Activated naive CD8-positive, alpha-beta T cell treated with anti-CD3 and anti-CD28 coated beads, Interleukin-2, amount 10 ng/mL, durations not matched to agents 7 days and 5 days (primary cell): ENCODE measurements at regions not wholly inside any gene's neighbourhood (a gene's known extent, or its start where the extent isn't known, plus 50 kb on each side); places are given as distances from the start of the nearest gene placed in this dataset.
"Not testable (repeated sequence)": the region's sequence is repeated elsewhere in the genome, so short reads cannot be mapped to it uniquely, and the experiment has no call there.

Experiments
- ATAC-seq: fragments of 150-1000 bp; cut with Tn5 transposase; one replicate; pipeline ENCODE4 v1.10.0; 2021; ENCODE audit warnings: low read depth, moderate library complexity
- POLR2A ChIA-PET: fragments of 350-600 bp; sonication (Branson Sonifier 250); formaldehyde crosslinking; loops from one replicate; lab custom pipeline; 2021; ENCODE audit warnings: antibody characterized with exemption; lab: Charles Lee
- DNase-seq: peaks from one replicate; pipeline ENCODE4 v3.0.0; 2021
- H3K27ac Mint-ChIP-seq: one replicate; pipeline ENCODE4 v1.8.0; 2022; ENCODE audit warnings: mild to moderate bottlenecking, mixed read lengths
- H3K27me3 Mint-ChIP-seq: one replicate; pipeline ENCODE4 v1.8.0; 2022; ENCODE audit warnings: mild to moderate bottlenecking, moderate library complexity, mixed read lengths
- H3K36me3 Mint-ChIP-seq: one replicate; pipeline ENCODE4 v1.8.0; 2021; ENCODE audit warnings: mild to moderate bottlenecking, mixed read lengths
- H3K4me1 Mint-ChIP-seq: one replicate; pipeline ENCODE4 v1.8.0; 2021; ENCODE audit warnings: mixed read lengths
- H3K4me3 Mint-ChIP-seq: one replicate; pipeline ENCODE4 v1.8.0; 2022; ENCODE audit warnings: mild to moderate bottlenecking, moderate library complexity, mixed read lengths
- H3K9me3 Mint-ChIP-seq: one replicate; pipeline ENCODE4 v1.8.0; 2021; ENCODE audit warnings: mixed read lengths

DNA sequence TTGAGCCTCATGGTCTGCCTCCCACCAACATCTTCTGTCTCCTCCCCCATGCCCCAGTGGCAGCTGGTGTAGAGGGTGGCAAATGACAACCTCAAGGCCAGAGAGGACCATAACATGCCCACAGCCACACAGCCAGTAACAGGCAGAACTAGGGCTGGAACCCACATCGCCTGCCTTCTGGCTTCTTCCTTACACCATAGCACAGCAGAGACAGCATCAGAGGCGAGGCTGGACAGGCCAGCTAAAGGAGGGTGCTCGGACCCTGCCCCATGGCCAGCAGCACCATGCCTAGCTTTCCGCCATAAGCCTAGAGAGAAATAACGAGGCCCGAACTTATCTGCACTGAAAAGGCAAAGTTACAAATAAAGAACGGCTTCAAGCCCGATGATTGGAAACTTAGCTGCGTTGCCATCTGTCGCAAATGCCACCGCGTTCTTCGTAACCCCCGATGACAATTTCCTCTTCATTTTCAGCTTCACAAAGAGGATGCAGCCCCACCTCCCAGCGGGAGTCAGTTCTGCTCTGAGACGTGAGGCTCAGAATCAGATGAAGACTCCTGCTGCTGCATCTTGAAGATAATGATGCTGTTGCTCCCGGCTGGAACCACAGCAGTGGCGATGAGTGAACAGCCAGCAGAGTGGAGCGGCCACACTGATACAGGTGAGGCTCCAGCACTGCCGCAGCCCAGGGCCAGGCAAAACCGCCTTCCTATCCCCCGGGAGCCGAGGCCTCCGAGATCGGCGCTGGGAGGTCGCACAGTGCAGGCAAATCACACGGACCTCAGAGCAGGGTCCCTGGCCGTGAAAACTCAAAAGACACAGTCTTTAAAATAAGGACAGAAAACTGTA is 73.8 kb upstream of the RTL6 start:
- Mint-ChIP-seq H3K4me1 (peaks cover 8% of the 10 kb centered on the region), H3K27me3 (peaks cover 14% of the 10 kb centered on the region), H3K4me3 (no peak overlapping the region), H3K36me3 (no peaks in the 10 kb centered on the region), H3K9me3 (no peaks in the 10 kb centered on the region), H3K27ac (no peak overlapping the region)
- DNase-seq (peak; percentile 19), ATAC-seq (no peak)
- POLR2A ChIA-PET, result no interaction called here

DNA sequence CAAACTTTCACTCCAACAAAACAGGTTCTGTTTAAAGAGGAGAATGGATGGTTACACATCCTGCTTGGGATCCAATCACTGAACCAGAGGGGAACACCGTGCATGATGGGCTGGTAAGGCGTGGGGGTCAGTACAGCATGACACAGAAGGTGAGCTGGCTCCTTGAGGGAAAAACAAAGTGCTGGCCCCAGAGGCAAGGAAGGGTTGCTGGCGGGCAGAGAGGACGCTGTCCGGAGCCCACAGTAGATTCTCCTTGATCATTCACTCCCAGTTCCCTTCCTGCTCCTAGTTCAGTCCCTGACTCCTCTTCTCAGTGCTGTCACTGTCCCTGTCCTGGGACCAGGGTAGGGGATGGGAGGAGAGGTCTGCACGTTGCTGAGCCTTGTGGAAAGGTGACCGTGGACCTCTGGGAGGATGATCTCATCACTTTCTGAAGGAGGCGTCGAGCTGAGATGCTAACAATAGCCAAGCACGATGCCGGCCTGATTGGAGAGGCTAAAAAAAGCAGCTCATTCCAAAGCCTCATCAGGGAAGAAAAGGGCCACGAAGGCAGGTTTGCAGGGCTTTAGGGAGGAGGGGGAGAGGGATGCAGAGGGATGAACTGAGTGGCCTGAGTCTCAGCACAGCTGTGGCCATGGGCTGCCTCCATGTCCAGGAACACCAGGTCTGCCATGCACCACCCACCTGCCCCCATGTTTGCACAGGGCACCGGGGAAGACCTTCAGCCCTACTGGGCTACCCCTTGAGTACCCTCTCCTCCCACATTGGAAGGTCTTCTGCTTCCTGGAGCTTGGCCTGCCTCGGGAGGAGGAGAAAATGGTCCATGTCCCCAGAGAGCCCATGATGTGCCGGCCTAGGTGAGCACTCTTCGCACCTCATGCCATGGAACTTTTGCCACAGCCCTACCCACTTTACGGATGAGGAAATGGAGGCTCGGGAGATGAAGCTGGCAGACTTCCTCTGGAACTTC is 72.7 kb upstream of the RTL6 start:
- DNase-seq, result peak; percentile 13
- no peak for ATAC-seq
- Mint-ChIP-seq H3K27me3 (peaks cover 11% of the 10 kb centered on the region), H3K4me3 (no peak overlapping the region), H3K4me1 (peaks cover 6% of the 10 kb centered on the region), H3K9me3 (no peaks in the 10 kb centered on the region), H3K27ac (no peak overlapping the region), H3K36me3 (no peaks in the 10 kb centered on the region)
- POLR2A ChIA-PET, result interaction anchor here (0.6 kb wide), 1 partner anchor 602 kb away, joined by 5 read pairs; no protein-coding TSS in a partner anchor

DNA sequence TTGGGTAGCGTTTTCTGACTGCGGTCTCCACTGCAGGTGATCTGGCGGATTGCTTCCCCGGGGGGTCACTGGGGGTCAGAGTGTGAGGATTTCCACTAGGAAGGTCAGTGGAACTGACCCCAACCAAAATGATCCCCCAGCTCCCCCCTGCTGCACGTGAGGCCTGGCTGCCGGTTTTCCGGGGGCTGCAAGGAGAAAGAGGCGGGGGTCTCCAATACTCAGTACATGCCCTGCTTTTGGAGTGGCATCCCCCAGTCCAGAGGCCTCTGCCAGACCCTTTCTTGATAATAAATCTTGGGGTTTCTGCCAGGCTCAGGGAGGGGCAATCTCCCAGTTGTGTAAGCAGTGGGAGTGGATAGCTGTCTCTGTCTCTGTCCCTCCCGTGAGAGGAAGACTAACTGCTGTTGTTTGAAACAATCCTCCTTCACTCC is 71.5 kb upstream of the RTL6 start:
- Mint-ChIP-seq H3K4me3 (no peak overlapping the region), H3K36me3 (no peaks in the 10 kb centered on the region), H3K9me3 (peaks cover 2% of the 10 kb centered on the region), H3K27me3 (peaks cover 7% of the 10 kb centered on the region), H3K4me1 (peaks cover 1% of the 10 kb centered on the region), H3K27ac (no peak overlapping the region)
- DNase-seq, result peak; percentile 4
- POLR2A ChIA-PET, result no interaction called here
- no peak for ATAC-seq

DNA sequence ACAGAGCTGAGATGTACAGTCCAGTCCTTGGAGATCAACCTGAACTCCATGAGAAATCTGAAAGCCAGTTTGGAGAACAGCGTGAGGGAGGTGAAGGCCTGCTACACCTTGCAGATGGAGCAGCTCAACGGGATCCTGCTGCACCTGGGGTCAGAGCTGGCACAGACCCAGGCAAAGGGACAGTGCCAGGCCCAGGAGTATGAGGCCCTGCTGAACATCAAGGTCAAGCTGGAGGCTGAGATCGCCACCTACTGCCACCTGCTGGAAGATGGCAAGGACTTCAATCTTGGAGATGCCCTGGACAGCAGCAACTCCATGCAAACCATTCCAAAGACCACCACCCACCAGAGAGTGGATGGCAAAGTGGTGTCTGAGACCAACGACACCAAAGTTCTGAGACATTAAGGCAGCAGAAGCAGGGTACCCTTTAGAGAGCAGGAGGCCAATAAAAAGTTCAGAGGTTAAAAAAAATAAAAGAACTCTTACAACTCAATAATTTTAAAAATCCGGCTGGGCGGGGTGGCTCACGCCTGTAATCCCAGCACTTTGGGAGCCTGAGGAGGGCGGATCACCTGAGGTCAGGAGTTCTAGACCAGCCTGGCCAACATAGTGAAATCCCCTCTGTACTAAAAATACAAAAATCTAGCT is 69.9 kb upstream of the RTL6 start:
- ATAC-seq, result no peak
- peaks cover 1% of the 10 kb centered on the region for H3K4me1 Mint-ChIP-seq
- peaks cover 6% of the 10 kb centered on the region for H3K9me3 Mint-ChIP-seq
- peak; percentile 51 for DNase-seq
- no peak overlapping the region for H3K27ac Mint-ChIP-seq
- no peak overlapping the region for H3K4me3 Mint-ChIP-seq
- H3K36me3 Mint-ChIP-seq, result peaks cover 3% of the 10 kb centered on the region
- POLR2A ChIA-PET, result no interaction called here
- peaks cover 7% of the 10 kb centered on the region for H3K27me3 Mint-ChIP-seq

DNA sequence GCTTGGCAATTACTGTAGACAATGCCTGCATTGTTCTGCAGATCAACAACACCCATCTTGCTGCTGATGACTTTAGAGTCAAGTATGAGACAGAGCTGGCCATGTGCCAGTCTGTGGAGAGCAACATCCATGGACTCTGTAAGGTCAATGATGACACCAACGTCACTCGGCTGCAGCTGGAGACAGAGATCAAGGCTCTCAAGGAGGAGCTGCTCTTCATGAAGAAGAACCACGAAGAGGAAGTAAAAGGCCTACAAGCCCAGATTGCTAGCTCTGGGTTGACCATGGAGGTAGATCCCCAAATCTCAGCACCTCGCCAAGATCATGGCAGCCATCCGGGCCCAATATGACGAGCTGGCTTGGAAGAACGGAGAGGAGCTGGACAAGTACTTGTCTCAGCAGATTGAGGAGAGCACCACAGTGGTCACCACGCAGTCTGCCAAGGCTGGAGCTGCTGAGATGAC is 69.4 kb upstream of the RTL6 start:
- ATAC-seq, DNase-seq, H3K9me3 Mint-ChIP-seq, H3K36me3 Mint-ChIP-seq, H3K4me3 Mint-ChIP-seq, H3K27ac Mint-ChIP-seq, H3K4me1 Mint-ChIP-seq, H3K27me3 Mint-ChIP-seq, POLR2A ChIA-PET: not testable (repeated sequence)

DNA sequence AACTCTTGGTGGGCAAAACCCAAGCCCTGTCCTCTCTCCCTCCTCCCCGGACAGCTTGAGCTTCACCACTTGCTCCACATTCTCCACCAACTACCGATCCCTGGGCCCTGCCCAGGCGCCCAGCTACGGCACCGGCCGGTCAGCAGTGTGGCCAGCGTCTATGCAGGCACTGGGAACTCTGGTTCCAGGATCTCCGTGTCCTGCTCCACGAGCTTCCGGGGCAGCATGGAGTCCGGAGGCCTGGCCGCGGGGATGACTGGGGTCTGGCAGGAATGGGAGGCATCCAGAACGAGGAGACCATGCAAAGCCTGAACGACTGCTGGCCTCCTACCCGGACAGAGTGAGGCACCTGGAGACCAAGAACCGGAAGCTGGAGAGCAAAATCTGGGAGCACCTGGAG is 68.9 kb upstream of the RTL6 start:
- POLR2A ChIA-PET, result no interaction called here
- Mint-ChIP-seq H3K4me3 (no peak overlapping the region), H3K4me1 (peaks cover 1% of the 10 kb centered on the region), H3K36me3 (peaks cover 3% of the 10 kb centered on the region), H3K27ac (no peak overlapping the region), H3K27me3 (peaks cover 7% of the 10 kb centered on the region), H3K9me3 (peaks cover 6% of the 10 kb centered on the region)
- ATAC-seq (no peak), DNase-seq (peak; percentile 13)

DNA sequence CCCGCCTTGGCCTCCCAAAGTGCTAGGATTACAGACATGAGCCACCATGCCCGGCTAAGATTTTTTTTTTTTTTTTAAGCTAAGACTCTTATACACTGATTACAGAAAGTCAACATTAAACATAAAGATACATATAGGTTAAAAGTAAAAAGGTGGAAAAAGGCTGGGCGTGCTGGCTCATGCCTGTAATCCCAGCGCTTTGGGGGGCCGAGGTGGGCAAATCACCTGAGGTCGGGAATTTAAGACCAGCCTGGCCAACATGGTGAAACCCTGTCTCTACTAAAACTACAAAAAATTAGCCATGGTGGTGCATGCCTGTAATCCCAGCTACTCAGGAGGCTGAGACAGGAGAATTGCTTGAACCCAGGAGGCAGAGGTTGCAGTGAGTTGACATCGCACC is 64.6 kb upstream of the RTL6 start:
- H3K4me3 Mint-ChIP-seq, H3K4me1 Mint-ChIP-seq, H3K27me3 Mint-ChIP-seq, DNase-seq, H3K9me3 Mint-ChIP-seq, H3K27ac Mint-ChIP-seq, ATAC-seq, POLR2A ChIA-PET, H3K36me3 Mint-ChIP-seq: not testable (repeated sequence)

DNA sequence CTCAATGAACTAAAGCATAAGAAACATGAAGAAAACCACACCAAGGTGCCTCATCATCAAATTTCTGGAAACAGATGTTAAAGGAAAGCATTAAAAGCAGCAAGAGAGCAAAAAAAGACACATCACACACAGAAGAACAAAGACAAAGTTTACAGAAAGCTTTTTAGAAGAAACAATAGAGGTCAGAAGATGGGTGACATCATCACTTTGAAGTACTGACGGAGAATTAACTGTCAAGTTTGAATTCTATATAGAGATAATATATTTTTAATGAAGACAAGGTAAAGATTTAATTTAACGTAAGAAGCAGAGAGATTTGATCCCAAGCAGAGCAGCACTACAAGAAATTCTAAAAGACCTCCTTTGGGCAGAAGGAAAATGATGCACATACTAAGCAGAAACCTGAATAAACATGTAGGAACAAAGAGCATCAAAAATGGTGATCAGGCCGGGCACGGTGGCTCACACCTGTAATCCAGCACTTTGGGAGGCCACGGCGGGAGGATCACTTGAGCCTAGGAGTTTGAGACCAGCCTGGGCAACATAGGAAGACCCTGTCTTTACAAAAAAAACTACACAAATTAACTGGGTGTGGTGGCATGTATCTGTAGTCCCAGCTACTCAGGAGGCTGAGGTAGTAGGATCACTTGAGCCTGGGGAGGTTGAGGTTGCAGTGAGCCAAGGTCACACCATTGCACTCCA is 63.3 kb upstream of the RTL6 start:
- POLR2A ChIA-PET, result interaction anchor here (0.8 kb wide), 1 partner anchor 112 kb away, joined by 4 read pairs; no protein-coding TSS in a partner anchor
- H3K27ac Mint-ChIP-seq, result no peak overlapping the region
- peaks cover 9% of the 10 kb centered on the region for H3K27me3 Mint-ChIP-seq
- peaks cover 6% of the 10 kb centered on the region for H3K9me3 Mint-ChIP-seq
- no peak for ATAC-seq
- H3K4me1 Mint-ChIP-seq, result no peaks in the 10 kb centered on the region
- no peak for DNase-seq
- peaks cover 3% of the 10 kb centered on the region for H3K36me3 Mint-ChIP-seq
- H3K4me3 Mint-ChIP-seq, result no peak overlapping the region

DNA sequence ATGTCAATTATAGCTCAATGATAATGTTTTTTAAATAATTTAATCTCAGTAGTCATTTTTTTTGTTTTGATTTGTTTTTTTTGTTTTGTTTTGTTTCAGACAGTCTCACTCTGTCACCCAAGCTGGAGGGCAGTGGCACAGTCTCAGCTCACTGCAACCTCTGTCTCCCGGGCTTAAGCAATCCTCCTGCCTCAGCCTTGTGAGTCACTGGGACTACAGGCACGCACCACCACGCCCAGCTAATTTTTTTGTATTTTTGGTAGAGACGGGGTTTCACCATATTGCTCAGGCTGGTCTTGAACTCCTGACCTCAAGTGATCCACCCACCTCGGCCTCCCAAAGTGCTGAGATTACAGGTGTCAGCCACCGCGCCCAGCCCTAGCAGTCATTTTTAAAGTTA is 60.6 kb upstream of the RTL6 start:
- DNase-seq, H3K4me1 Mint-ChIP-seq, ATAC-seq, H3K27me3 Mint-ChIP-seq, H3K36me3 Mint-ChIP-seq, H3K9me3 Mint-ChIP-seq, H3K27ac Mint-ChIP-seq, H3K4me3 Mint-ChIP-seq, POLR2A ChIA-PET: not testable (repeated sequence)

DNA sequence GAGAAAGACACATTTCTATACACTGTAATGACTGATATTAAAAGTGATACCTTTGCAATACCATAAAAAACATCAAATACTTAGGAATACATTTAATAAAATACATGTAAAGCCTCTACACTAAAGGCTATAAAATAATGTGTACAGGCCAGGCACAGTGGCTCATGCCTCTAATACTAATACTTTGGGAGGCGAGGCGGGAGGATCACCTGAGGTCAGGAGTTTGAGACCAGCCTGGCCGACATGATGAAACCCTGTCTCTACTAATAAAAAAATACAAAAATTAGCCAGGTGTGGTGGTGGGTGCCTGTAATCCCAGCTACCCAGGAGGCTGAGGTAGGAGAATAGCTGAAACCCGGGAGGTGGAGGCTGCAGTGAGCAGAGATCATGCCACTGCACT is 59.8 kb upstream of the RTL6 start:
- H3K9me3 Mint-ChIP-seq, H3K27ac Mint-ChIP-seq, H3K4me3 Mint-ChIP-seq, H3K4me1 Mint-ChIP-seq, DNase-seq, H3K36me3 Mint-ChIP-seq, POLR2A ChIA-PET, ATAC-seq, H3K27me3 Mint-ChIP-seq: not testable (repeated sequence)

DNA sequence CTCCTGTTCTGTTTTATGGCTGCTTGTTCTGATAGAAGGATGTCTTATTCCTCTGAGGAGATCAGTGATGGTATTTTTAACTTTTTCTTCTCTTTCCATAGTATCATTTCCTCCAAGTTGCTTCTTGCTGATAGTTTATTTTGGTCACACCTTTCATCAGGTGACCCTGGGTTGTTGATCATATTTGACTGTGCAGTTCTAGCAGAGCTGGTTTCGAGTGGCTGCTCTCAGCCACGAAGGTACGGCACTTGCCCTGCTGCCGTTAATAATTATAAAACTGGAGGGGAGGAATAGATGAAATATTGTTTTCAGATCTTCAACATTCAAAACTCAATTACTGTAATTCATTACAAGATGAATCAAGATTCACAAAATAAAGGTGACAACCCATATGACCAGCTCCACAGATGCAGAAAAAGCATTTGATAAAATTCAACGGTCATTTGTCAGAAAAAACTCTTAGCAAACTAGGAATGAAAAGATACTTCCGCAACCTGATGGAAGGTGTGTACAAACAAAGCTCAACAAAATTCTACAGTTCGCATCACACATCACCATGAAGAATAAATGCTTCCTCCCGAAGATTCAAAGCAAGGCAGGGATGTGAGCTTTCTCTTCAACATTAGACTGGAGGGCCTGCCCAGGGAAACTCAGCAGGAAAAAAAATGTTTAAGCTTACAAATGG is 59.2 kb upstream of the RTL6 start:
- no peaks in the 10 kb centered on the region for H3K4me1 Mint-ChIP-seq

DNA sequence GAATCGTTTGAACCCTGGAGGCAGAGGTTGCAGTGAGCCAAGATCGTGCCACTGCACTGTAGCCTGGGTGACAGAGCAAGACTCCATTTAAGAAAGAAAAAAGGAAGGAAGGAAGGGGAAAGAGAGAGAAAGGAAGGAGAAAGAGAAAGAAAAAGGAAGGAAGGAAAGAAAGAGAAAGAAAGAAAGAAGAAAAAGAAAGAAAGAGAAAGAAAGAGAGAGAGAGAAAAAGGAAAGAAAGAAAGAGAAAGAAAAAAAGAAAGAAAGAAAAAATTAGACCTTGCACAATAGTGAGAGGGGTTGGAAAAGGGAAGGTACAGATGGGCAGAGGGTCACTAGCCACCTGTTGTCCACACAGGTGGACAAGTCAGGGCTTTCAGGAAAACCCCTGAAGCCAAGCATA is 57.6 kb upstream of the RTL6 start:
- Mint-ChIP-seq H3K27me3 (peaks cover 11% of the 10 kb centered on the region), H3K4me3 (no peak overlapping the region), H3K36me3 (no peaks in the 10 kb centered on the region), H3K27ac (no peak overlapping the region), H3K9me3 (no peaks in the 10 kb centered on the region), H3K4me1 (peaks cover 4% of the 10 kb centered on the region)
- ATAC-seq (no peak), DNase-seq (no peak)
- POLR2A ChIA-PET, result no interaction called here

More for the DNA sequence above, 59.2 kb upstream of the RTL6 start:
- no peaks in the 10 kb centered on the region for H3K9me3 Mint-ChIP-seq
- no peaks in the 10 kb centered on the region for H3K36me3 Mint-ChIP-seq
- no peak for DNase-seq
- POLR2A ChIA-PET, result no interaction called here
- ATAC-seq, result no peak
- peaks cover 11% of the 10 kb centered on the region for H3K27me3 Mint-ChIP-seq
- no peak overlapping the region for H3K4me3 Mint-ChIP-seq
- H3K27ac Mint-ChIP-seq, result no peak overlapping the region
